ENCODE measurements at regions not wholly inside any gene's neighbourhood (a gene's known extent, or its start where the extent isn't known, plus 50 kb on each side); places are given as distances from the start of the nearest gene placed in this dataset.

DNA sequence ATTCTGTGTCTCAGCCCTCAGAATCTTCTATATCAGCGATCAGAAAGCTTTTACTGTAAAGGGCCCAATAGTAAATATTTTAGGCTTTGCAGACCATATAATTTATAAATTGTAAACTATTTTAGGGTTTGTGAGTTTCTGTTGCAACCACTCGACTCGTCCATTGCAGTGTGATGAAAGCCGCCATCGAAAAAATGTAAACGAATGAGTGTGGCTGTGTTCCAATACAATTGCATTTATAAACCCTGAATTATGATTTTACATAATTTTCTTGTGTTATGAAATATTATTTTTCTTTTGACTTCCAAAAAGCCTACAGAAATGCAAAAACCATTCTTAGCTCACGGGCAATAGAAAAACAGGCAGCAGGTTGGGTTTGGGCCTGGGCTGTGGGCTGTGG, 62.5 kb upstream of the ADO start:
- TF ChIP-seq POLR2A (IDR thresholded peaks at IDR 0.05) (no peak), CTCF (IDR thresholded peaks at IDR 0.05 in 8 of 11, conservative IDR thresholded peaks at IDR 0.05 in 3 of 11) (no peak)

All from spleen (tissue), 7 donors.